DND-41 (cell line): ENCODE measurements at regions not wholly inside any gene's neighbourhood (a gene's known extent, or its start where the extent isn't known, plus 50 kb on each side); places are given as distances from the start of the nearest gene placed in this dataset.

Experiments
- EZH2 ChIP-seq: IDR thresholded peaks from 3 replicates; pipeline ENCODE4 v1.6.1; 2012; ENCODE audit warnings: borderline replicate concordance, low read depth, mild to moderate bottlenecking, moderate library complexity, low read length, inconsistent platforms; ENCODE audit not compliant: severe bottlenecking
- TF ChIP-seq, protein P1 (sequence below): IDR thresholded peaks from 2 replicates; pipeline ENCODE4 v1.5.1; 2012; ENCODE audit warnings: borderline replicate concordance, low read length, moderate library complexity, mild to moderate bottlenecking; ENCODE audit not compliant: poor library complexity, severe bottlenecking; ENCODE audit errors: extremely low read depth

DNA sequence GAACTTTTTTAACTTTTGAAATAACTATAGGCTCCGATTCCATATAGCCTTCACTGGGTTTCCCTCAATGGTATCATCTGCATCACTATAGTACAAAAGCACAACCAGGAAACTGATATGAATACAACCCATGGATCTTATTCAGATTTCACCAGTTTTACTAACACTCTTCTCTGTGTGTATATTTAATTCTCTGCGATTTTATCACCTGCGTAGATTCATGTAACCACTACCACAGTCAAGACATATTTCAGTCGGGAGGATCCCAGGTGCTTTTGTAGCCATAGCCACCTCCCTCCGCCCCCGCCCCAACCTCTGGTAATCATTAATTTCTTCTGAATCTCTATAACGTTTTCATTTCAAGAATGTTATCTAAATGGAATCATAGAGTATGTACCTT is 82.8 kb upstream of the C7orf33 start:
- TF ChIP-seq, protein P1, sequence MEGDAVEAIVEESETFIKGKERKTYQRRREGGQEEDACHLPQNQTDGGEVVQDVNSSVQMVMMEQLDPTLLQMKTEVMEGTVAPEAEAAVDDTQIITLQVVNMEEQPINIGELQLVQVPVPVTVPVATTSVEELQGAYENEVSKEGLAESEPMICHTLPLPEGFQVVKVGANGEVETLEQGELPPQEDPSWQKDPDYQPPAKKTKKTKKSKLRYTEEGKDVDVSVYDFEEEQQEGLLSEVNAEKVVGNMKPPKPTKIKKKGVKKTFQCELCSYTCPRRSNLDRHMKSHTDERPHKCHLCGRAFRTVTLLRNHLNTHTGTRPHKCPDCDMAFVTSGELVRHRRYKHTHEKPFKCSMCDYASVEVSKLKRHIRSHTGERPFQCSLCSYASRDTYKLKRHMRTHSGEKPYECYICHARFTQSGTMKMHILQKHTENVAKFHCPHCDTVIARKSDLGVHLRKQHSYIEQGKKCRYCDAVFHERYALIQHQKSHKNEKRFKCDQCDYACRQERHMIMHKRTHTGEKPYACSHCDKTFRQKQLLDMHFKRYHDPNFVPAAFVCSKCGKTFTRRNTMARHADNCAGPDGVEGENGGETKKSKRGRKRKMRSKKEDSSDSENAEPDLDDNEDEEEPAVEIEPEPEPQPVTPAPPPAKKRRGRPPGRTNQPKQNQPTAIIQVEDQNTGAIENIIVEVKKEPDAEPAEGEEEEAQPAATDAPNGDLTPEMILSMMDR: no peak
- no peak for TF ChIP-seq EZH2
